GM21423 (cell line): ENCODE measurements at regions not wholly inside any gene's neighbourhood (a gene's known extent, or its start where the extent isn't known, plus 50 kb on each side); places are given as distances from the start of the nearest gene placed in this dataset.
"Not testable (repeated sequence)": the region's sequence is repeated elsewhere in the genome, so short reads cannot be mapped to it uniquely, and the experiment has no call there.

Experiments
- ATAC-seq: cut with Tn5 transposase; IDR thresholded peaks from one replicate; pipeline ENCODE4 v1.9.1; 2021; ENCODE audit warnings: mild to moderate bottlenecking, moderate library complexity; ENCODE audit not compliant: unreplicated experiment

GRCh38 chr22:47329727-47330650 lies 567.5 kb downstream of the TBC1D22A start:
- no peak for ATAC-seq

DNA sequence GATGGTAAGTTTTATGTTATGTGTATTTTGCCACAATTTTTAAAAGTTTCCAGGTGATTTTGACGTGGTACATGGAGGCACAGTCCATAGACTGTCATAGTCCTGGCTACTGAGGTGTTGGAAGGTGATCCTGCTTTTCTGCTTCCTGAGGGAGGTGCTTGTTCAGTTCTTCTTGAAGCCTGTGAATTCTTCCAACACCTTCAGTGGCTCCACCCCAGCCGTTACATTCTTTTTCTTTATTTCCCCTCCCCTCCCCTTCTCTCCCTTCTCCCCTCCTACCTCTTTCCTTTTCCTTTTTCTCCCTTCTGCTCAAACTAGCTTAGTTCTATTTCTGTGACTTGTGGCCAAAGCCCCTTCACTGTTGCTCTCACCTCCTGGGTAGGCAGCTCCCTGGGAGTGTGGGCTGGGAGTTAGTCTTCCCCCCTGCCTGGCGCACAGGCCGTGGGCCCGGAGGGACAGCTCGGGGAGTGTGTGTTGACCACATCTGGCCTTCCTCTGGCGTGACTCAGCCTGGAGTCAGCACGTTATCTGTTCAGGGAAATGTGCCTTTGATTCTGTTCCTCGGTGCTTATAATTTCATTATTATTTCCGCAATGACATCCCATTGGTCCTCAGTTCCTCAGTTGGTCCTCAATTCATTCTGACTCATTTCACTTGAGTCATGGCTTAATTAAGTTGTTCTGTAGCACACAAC lies 566.2 kb downstream of the TBC1D22A start:
- ATAC-seq: no peak

GRCh38 chr22:47327241-47327640 lies 564.8 kb downstream of the TBC1D22A start:
- no peak for ATAC-seq

- no peak for ATAC-seq
These were observed 562.8 kb downstream of the TBC1D22A start for GRCh38 chr22:47325249-47325648.

DNA sequence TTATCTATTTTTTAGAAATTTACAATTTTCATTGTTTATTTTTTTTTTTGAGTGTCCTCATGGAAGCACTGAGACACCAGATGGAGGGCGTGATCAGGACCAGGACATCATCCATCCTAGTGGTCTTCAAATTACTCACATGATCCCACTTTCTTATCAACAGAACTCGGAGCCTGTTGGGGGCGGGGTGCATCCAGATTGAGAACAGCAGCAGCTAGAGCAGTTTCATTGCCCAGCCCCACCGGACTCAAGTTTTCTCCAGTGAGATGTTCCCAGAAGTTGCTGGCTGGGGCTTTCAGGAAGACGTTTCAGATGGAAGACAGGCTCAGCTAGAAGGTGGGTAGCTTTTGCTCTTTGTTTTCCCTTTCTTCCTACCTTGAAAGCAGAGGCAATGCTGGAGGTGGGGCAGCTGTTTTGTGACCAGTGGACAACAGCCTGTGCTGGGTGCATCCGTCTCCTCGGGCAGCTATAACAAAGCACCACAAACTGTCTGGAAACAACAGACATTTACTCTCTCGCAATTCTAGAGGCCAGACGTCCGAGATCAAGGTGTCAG lies 562.1 kb downstream of the TBC1D22A start:
- ATAC-seq: no peak

DNA sequence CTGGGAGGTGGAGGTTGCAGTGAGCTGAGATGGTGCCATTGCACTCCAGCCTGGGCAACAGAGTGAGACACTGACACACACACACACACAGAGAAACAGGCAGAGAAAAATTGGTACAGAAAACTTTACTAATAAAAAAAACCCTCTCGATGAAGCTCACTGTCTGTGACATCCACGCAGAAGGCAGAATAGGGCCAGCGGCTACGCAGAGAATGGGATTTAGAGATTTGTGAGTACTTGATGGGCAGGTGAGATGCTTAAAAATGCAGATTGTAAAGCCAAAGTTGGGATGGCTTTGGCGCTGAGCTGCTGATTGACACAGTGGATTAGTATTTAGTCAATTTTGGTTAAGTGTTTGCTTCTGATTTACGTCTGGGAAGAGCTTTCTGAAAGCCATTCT lies 561.1 kb downstream of the TBC1D22A start:
- no peak for ATAC-seq

- ATAC-seq: no peak
These were observed 560.4 kb downstream of the TBC1D22A start for GRCh38 chr22:47322854-47323253.

DNA sequence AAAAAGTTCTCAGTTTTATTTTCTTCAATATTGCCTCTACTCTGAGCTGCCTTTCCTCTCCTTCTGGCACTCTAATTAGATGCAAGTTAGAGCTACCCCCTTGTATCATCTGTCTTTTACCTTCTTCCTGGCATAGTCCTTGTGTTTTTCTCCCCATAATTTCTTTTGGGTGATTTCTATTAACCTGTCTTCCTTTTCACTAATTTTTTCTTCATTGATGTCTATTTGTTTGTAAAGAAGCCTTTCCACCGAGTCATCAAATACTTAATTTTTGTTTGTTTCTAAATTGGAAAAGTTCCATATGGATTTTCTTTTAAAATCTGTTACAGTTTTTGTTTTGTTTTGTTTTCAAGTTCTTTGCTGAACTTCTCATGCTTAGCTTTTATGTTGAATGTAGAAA lies 558.1 kb downstream of the TBC1D22A start:
- ATAC-seq: no peak

- no peak for ATAC-seq
These were observed 555.7 kb downstream of the TBC1D22A start for GRCh38 chr22:47318041-47318737.

DNA sequence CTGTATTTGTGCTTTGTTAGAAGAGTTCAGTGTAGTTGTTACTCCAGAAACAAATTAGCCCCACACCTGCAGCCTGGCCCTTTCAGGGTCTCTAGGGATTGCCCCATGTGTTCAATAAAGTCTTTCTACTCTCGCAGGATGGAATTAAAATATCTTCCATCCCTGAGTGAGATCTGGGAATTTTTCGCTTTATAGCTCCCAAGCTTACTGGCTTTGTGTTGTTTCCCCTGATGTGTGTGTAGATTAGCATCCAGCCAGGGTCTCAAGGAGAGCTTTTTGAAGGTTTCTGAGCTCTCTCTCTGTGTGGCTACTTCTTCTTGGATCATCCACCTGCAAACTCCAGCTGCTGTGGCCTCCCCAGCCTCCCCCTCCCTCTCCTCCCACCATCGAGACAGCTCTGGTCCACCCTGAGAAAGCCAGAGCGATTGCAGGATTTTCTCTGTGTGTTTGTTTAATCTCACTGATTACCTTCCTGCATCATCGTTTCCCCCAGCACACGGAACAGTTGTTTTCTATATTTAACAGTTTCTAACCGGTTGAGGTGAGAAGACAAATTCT lies 553.5 kb downstream of the TBC1D22A start:
- no peak for ATAC-seq

- no peak for ATAC-seq
These were observed 548.2 kb downstream of the TBC1D22A start for GRCh38 chr22:47310601-47311000.

DNA sequence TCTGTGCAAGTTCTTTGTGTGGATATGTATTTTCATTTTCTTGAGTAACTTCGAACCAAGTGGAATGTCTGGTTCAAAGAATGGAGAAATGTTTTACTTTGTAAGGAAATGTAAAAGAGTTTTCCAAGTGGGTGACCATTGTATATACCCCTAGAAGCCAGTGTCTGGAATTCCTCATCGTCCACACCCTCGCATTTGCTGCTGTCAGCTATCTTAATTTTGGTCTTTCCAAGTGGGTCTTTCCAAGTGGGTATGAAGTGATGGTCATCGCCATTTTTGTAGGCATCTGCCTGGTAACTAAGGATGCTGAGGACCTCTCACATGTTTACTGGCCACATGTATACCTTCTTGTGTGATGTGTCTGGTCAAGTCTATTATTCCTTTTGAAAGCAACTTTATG lies 547.5 kb downstream of the TBC1D22A start:
- ATAC-seq: no peak

- no peak for ATAC-seq
These were observed 547.0 kb downstream of the TBC1D22A start for GRCh38 chr22:47309476-47309875.

DNA sequence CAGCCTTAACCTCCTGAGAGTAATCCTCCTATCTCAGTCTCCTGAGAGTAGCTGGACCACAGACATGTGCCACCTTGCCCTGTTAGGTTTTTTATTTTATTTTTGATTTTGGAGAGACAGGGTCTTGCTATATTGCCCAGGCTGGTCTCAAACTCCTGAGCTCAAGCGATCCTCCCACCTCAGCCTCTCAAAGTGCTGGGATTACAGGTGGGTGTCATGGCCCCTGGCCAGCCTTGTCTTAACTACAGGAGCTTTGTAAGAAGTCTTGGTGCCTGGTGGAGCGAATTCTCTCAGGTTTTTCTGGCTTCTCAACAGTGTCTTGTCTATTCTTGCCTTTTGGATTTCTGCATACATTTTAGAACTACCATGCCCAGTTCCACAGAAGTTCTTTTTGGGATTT lies 546.4 kb downstream of the TBC1D22A start:
- no peak for ATAC-seq

DNA sequence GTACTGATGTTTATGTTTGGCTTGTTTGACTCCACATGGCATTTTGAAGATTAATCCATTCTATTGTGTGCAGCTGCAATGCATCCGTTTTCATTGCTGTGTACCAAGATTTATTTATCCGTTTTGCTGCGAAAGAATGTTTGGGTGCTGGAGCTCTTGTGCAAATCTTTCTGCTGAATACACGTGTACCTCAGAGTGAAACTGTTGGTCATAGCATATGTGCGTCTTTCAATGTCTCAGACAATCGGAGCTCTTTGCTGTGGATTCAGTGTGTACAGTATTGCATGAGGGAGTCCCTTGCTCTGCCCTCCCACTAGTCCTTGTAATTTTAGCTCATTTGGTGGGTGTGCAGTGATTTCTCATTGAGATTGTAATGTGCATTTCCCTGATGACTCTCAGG lies 545.4 kb downstream of the TBC1D22A start:
- ATAC-seq: no peak

DNA sequence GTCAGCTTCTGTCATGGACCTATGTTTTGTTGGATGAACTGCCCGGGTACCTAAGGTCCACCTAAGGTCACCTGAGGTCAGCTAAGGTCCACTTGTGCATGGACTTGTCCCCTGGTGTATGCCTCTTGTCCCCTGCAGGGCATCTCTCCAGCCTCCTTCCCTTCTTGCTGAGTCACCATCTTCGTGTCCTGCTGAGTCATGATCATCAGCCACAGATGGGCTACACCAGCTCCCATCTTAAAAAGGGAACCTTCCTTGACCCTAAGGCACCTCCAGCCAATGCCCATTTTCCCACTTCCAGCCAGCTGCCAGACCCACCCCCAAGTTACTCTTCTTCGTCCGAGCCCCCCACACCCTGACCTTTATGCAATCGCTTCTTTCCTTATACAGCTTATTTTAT lies 544.9 kb downstream of the TBC1D22A start:
- ATAC-seq: no peak

GRCh38 chr22:47304854-47305253 lies 542.4 kb downstream of the TBC1D22A start:
- ATAC-seq: no peak

GRCh38 chr22:47304191-47304831 lies 541.9 kb downstream of the TBC1D22A start:
- no peak for ATAC-seq

DNA sequence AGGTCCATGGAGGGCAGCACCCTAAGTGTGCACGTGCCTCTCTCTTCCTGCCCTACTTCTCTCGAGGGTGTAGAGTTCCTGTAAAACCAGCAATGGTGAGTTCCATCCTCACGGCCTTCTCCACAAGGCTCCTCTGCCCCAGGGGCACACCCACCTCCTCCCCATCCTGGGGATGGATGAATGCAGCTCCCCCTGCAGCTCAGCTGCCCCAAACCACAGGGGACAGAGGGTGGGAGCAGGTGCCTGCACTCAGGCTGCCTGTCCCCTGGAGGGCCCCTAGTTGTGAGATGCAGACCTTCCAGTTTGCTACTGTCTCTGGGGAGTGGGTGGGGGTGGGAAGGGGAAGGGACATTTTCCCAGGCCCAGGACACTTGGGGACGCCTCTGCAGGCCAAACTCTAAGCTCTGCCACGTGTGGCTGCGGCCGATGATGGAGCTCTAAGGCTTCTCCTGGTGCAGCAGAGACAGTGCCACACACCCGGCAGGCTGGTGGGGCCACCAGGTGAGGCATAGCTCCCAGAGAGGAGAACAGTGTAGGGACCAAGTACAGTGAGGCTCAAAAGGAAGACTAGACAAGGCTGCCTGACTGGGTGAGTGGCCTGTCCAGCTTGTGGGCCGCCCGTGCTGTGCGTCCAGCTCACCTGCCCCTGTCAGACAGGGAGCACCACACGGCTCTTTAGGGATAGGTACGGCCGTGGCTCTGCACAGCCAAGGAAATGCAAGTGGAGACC lies 540.9 kb downstream of the TBC1D22A start:
- ATAC-seq: no peak

- not testable (repeated sequence) for ATAC-seq
These were observed 540.1 kb downstream of the TBC1D22A start for GRCh38 chr22:47302587-47302986.
